ENCODE measurements at regions not wholly inside any gene's neighbourhood (a gene's known extent, or its start where the extent isn't known, plus 50 kb on each side); places are given as distances from the start of the nearest gene placed in this dataset.

DNA sequence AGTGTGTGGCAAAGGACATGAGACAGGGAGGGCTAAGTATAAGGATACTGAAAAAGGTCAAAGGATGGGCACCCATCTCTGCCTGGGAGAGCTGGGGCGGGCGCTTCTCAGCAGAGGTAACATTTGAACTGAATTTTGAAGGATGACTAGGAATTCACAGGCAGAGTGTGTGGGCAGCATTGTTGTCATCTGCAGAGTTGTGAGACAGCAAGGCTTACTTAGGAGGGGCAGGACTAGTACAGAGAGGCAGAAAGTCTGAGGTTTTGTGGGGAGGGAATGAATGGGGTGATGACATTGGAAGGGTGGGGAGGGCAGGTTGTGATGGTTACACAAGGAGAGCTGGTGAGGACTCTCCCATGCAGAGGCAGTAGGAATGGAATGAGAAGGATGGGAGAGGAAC is 84.1 kb upstream of the PRR23C start:
- Histone ChIP-seq H3K4me1 (no peaks in the 10 kb centered on the region), H3K4me3 (no peak overlapping the region), H3K36me3 (no peaks in the 10 kb centered on the region), H3K9me3 (no peaks in the 10 kb centered on the region), H3K27me3 (no peaks in the 10 kb centered on the region), H3K27ac (no peak overlapping the region)
- intact Hi-C loops (cut with DNase I; ENCODE audit: low total_unique reads) (no loop called here), in situ Hi-C loops (cut with MboI; ENCODE audit: low pct_ligation_motif_present in 1 of 4, low pct_unique_long_range_greater_than_20kb in 1 of 4, low sequenced_read_pairs in 3 of 4) (no loop called here)
- TF ChIP-seq POLR2AphosphoS5 (IDR thresholded peaks at IDR 0.05) (no peak), POLR2A (IDR thresholded peaks at IDR 0.05) (no peak), EP300 (IDR thresholded peaks at IDR 0.05; ENCODE audit: low read depth) (no peak)
- TF ChIP-seq, protein P1, sequence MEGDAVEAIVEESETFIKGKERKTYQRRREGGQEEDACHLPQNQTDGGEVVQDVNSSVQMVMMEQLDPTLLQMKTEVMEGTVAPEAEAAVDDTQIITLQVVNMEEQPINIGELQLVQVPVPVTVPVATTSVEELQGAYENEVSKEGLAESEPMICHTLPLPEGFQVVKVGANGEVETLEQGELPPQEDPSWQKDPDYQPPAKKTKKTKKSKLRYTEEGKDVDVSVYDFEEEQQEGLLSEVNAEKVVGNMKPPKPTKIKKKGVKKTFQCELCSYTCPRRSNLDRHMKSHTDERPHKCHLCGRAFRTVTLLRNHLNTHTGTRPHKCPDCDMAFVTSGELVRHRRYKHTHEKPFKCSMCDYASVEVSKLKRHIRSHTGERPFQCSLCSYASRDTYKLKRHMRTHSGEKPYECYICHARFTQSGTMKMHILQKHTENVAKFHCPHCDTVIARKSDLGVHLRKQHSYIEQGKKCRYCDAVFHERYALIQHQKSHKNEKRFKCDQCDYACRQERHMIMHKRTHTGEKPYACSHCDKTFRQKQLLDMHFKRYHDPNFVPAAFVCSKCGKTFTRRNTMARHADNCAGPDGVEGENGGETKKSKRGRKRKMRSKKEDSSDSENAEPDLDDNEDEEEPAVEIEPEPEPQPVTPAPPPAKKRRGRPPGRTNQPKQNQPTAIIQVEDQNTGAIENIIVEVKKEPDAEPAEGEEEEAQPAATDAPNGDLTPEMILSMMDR (IDR thresholded peaks at IDR 0.05): no peak
- no peak for DNase-seq
- WGBS, 2 donors (ENCODE audit: low coverage in 1 of 2): 90 to 93% methylated on average over 2 of the region's 2 CpGs

DNA sequence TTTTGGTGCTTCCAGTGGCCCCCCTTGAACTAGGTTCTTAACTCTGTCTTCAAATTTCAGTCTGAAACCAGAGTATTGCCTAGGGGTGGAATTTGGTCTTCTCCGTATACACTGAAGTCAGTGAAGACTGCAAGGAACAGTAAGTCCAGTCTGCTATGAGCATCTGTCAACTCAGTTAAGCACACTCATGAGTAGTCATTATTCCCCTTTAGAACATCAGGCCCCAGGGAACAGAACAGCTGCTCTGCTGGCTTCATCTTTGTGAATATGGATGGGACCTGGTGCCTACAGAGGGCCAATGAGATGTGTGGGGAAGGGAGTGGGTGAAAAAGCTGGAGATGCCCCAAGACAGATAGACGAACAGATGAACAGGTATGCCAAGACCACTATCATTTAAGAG is 85.2 kb upstream of the PRR23C start:
- Histone ChIP-seq H3K4me3 (no peak overlapping the region), H3K27me3 (no peaks in the 10 kb centered on the region), H3K27ac (no peak overlapping the region), H3K36me3 (no peaks in the 10 kb centered on the region), H3K4me1 (no peaks in the 10 kb centered on the region), H3K9me3 (no peaks in the 10 kb centered on the region)
- in situ Hi-C loops (cut with MboI; ENCODE audit: low pct_ligation_motif_present in 1 of 4, low pct_unique_long_range_greater_than_20kb in 1 of 4, low sequenced_read_pairs in 3 of 4) (no loop called here), intact Hi-C loops (cut with DNase I; ENCODE audit: low total_unique reads) (no loop called here)
- no peak for TF ChIP-seq EP300 (IDR thresholded peaks at IDR 0.05; ENCODE audit: low read depth)
- TF ChIP-seq POLR2A (IDR thresholded peaks at IDR 0.05): no peak
- WGBS, 2 donors (ENCODE audit: low coverage in 1 of 2): 79% methylated on average over 2 of the region's 2 CpGs; no CpG with 5 or more reads in 1 of the 2 donors
- no peak for DNase-seq

DNA sequence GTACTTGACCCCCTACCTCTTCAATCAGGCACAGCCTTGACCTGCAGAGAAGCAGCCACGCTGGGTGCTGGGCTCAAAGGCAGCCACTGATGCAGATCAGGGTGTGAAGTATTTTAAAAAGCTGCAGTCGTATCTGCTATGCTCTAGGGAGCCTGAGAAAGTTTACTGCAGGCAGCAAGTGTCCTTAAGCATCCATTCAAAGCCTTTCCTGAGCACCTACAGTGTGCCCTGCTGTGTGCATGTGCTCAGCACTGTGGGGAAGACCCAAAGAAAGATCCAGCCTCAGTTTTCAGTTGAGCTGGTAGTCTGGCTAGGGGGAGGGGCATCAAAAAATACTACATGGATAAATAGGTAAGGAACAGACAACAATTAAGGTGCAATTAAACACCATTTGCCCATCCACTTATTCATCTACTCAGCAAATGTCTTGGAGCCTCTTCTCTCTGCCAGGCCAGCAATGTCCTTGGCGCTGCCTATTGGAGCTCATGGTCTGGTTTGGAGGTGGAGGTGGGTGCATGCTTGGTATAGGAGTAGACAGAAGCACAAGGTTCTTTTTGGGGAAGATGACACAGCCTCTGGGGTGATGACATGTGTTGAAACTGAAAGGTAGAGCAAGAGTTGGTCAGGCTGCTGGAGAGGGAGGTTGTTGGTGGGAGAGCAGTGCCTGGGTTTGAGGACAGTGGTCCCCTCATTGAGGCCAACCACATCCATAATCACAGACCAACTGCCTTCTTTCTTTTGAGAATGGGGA is 85.9 kb upstream of the PRR23C start:
- in situ Hi-C loops (cut with MboI; ENCODE audit: low pct_ligation_motif_present in 1 of 4, low pct_unique_long_range_greater_than_20kb in 1 of 4, low sequenced_read_pairs in 3 of 4) (no loop called here), intact Hi-C loops (cut with DNase I; ENCODE audit: low total_unique reads) (no loop called here)
- Histone ChIP-seq H3K27me3 (no peaks in the 10 kb centered on the region), H3K9me3 (no peaks in the 10 kb centered on the region), H3K27ac (no peak overlapping the region), H3K4me1 (no peaks in the 10 kb centered on the region), H3K36me3 (no peaks in the 10 kb centered on the region), H3K4me3 (no peak overlapping the region)
- 78% methylated on average over 3 of the region's 3 CpGs; no CpG with 5 or more reads in 1 of the 2 donors for WGBS, 2 donors (ENCODE audit: low coverage in 1 of 2)
- DNase-seq: no peak
- TF ChIP-seq EP300 (IDR thresholded peaks at IDR 0.05; ENCODE audit: low read depth): no peak
- TF ChIP-seq POLR2A (IDR thresholded peaks at IDR 0.05): no peak
- TF ChIP-seq, protein P1 (IDR thresholded peaks at IDR 0.05): no peak
- TF ChIP-seq POLR2AphosphoS5 (IDR thresholded peaks at IDR 0.05): no peak

DNA sequence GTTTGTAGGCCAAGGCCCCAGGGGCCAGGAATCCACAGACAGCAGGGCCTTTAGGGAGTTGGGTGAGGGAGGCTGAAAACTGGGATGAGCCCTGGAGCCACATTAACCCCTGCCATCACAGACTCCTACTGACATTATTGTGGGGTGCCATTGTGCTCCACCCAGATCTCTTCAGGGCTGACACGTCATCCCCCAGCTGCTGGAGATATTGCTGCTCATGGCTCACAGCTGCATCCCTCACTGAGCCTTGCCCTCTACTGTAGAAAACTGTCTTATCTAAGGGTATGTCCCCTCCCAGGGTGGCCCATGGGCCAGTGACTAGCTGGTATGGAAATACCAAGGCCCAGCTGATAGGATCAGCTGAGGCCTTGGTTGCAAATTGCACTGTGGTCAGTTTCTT is 87.3 kb upstream of the PRR23C start:
- Histone ChIP-seq H3K27me3 (no peaks in the 10 kb centered on the region), H3K9me3 (no peaks in the 10 kb centered on the region), H3K4me1 (no peaks in the 10 kb centered on the region), H3K36me3 (no peaks in the 10 kb centered on the region), H3K27ac (no peak overlapping the region), H3K4me3 (no peak overlapping the region)
- WGBS, 2 donors (ENCODE audit: low coverage in 1 of 2): 86% methylated on average over 1 of the region's 1 CpG; no CpG with 5 or more reads in 1 of the 2 donors
- DNase-seq: no peak
- intact Hi-C loops (cut with DNase I; ENCODE audit: low total_unique reads): no loop called here
- in situ Hi-C loops (cut with MboI; ENCODE audit: low pct_ligation_motif_present in 1 of 4, low pct_unique_long_range_greater_than_20kb in 1 of 4, low sequenced_read_pairs in 3 of 4): no loop called here
- TF ChIP-seq, protein P1 (IDR thresholded peaks at IDR 0.05): no peak
- TF ChIP-seq EP300 (IDR thresholded peaks at IDR 0.05; ENCODE audit: low read depth) (no peak), POLR2AphosphoS5 (IDR thresholded peaks at IDR 0.05) (no peak), POLR2A (IDR thresholded peaks at IDR 0.05) (no peak)
